ENCODE measurements at regions not wholly inside any gene's neighbourhood (a gene's known extent, or its start where the extent isn't known, plus 50 kb on each side); places are given as distances from the start of the nearest gene placed in this dataset.

- no peaks in the 10 kb centered on the region for H3K27me3 ChIP-seq
- H3K27ac ChIP-seq = no peak overlapping the region
- ATAC-seq (no peak), DNase-seq (no peak)
- H3K9me3 ChIP-seq = no peaks in the 10 kb centered on the region
- WGBS, 2 donors = 63 to 74% methylated on average over 2 of the region's 2 CpGs
- no peaks in the 10 kb centered on the region for H3K36me3 ChIP-seq (replicated peaks in 1 of 2; ENCODE audit: insufficient read depth in 1 of 2, low read depth in 2 of 2)
- intact Hi-C loops (cut with DNase I) = loop anchor here (10.0 kb wide), 2 partner anchors 231 to 261 kb away; no protein-coding TSS in a partner anchor
- TF ChIP-seq CTCF (IDR thresholded peaks at IDR 0.05) (no peak), POLR2A (IDR thresholded peaks at IDR 0.05) (no peak)
- H3K4me3 ChIP-seq = no peak overlapping the region
- no peaks in the 10 kb centered on the region for H3K4me1 ChIP-seq
These were observed 191.3 kb downstream of the TFCP2L1 start for GRCh38 chr2:121093692-121094091.

GRCh38 chr2:121094101-121094500, 190.9 kb downstream of the TFCP2L1 start:
- no peak for ATAC-seq
- Histone ChIP-seq H3K4me1 (no peaks in the 10 kb centered on the region), H3K4me3 (no peak overlapping the region), H3K27me3 (peaks cover 0 to under 1% of the 10 kb centered on the region in 2 donors), H3K36me3 (replicated peaks in 1 of 2; ENCODE audit: insufficient read depth in 1 of 2, low read depth in 2 of 2) (no peaks in the 10 kb centered on the region), H3K9me3 (no peaks in the 10 kb centered on the region), H3K27ac (no peak overlapping the region)
- intact Hi-C loops (cut with DNase I) = loop anchor here (10.0 kb wide), 2 partner anchors 231 to 261 kb away; no protein-coding TSS in a partner anchor
- WGBS, 2 donors = 74 to 81% methylated on average over 3 of the region's 3 CpGs
- DNase-seq = no peak
- TF ChIP-seq CTCF (IDR thresholded peaks at IDR 0.05) = no peak
- no peak for TF ChIP-seq POLR2A (IDR thresholded peaks at IDR 0.05)

GRCh38 chr2:121094845-121095244, 190.2 kb downstream of the TFCP2L1 start:
- Histone ChIP-seq H3K4me3 (no peak overlapping the region), H3K27me3 (peaks cover 0 to 8% of the 10 kb centered on the region in 2 donors), H3K27ac (no peak overlapping the region), H3K9me3 (no peaks in the 10 kb centered on the region), H3K4me1 (no peaks in the 10 kb centered on the region), H3K36me3 (replicated peaks in 1 of 2; ENCODE audit: insufficient read depth in 1 of 2, low read depth in 2 of 2) (no peaks in the 10 kb centered on the region)
- DNase-seq (no peak), ATAC-seq (no peak)
- no peak for TF ChIP-seq POLR2A (IDR thresholded peaks at IDR 0.05)
- no peak for TF ChIP-seq CTCF (IDR thresholded peaks at IDR 0.05)
- intact Hi-C loops (cut with DNase I) = loop anchor here (10.0 kb wide), 2 partner anchors 230 to 260 kb away; no protein-coding TSS in a partner anchor
- WGBS, 2 donors = 77 to 79% methylated on average over 3 of the region's 3 CpGs

GRCh38 chr2:121095257-121096080, 189.5 kb downstream of the TFCP2L1 start:
- Histone ChIP-seq H3K4me3 (no peak overlapping the region), H3K4me1 (no peaks in the 10 kb centered on the region), H3K27ac (no peak overlapping the region), H3K9me3 (no peaks in the 10 kb centered on the region), H3K36me3 (replicated peaks in 1 of 2; ENCODE audit: insufficient read depth in 1 of 2, low read depth in 2 of 2) (no peaks in the 10 kb centered on the region), H3K27me3 (peaks cover 0 to 8% of the 10 kb centered on the region in 2 donors)
- 9 to 18% methylated on average over 12 to 19 of the region's 19 CpGs for WGBS, 2 donors
- ATAC-seq (peak; percentile 86), DNase-seq (peak; percentile 76 to 82 (median 80))
- intact Hi-C loops (cut with DNase I) = loop anchor here (10.0 kb wide), 2 partner anchors 229 to 259 kb away; no protein-coding TSS in a partner anchor
- TF ChIP-seq CTCF (IDR thresholded peaks at IDR 0.05) (peak; percentile 48 to 87 (median 78)), POLR2A (IDR thresholded peaks at IDR 0.05) (no peak)
